Erythroblast (primary cell): ENCODE measurements at regions not wholly inside any gene's neighbourhood (a gene's known extent, or its start where the extent isn't known, plus 50 kb on each side); places are given as distances from the start of the nearest gene placed in this dataset.

ENCODE experiments used
- GATA1 ChIP-seq: IDR thresholded peaks from 2 replicates; pipeline ENCODE4 v1.6.1; 2011; ENCODE audit warnings: low read depth, mild to moderate bottlenecking, control low read depth, low read length, moderate library complexity
- POLR2A ChIP-seq: IDR thresholded peaks from 2 replicates; pipeline ENCODE4 v1.6.1; 2011; ENCODE audit warnings: mild to moderate bottlenecking, low read length

DNA sequence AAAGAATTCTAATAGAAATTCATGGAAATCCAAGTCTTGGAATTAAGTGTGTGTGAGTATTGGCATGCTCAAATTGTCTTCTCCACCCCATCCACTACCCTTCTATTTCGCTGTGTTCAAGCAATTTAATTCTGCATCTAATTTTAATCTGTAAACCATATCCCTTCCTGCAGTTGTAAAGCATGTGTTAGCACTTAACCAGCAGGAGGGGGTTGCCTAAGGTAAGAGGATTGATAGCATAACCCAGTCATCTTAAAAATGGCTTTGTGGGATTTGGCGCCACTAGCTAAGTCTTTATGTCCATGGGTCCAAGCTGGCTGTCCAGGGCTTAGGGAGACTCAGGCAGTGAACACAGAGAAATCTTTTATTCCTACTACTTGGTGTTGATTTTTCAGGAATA lies 210.3 kb downstream of the PTPRC start:
- TF ChIP-seq POLR2A (no peak), GATA1 (no peak)
